Brain microvascular endothelial cell (primary cell): ENCODE measurements at regions not wholly inside any gene's neighbourhood (a gene's known extent, or its start where the extent isn't known, plus 50 kb on each side); places are given as distances from the start of the nearest gene placed in this dataset.

ENCODE experiments used
- DNase-seq: peaks from one replicate; pipeline ENCODE4 v3.0.0-alpha.2; 2020
- H3K27ac ChIP-seq: fragments of 250-450 bp; sonication (Bioruptor Pico); 2 replicates; pipeline ENCODE4 v1.5.1; 2020; ENCODE audit warnings: mild to moderate bottlenecking, moderate library complexity
- H3K27me3 ChIP-seq: fragments of 250-450 bp; sonication (Bioruptor Pico); replicated peaks from 2 replicates; pipeline ENCODE4 v1.5.1; 2020; ENCODE audit warnings: mild to moderate bottlenecking
- H3K36me3 ChIP-seq: fragments of 250-450 bp; sonication (Bioruptor Pico); replicated peaks from 2 replicates; pipeline ENCODE4 v1.5.1; 2020; ENCODE audit warnings: mild to moderate bottlenecking
- H3K4me3 ChIP-seq: 2 replicates; pipeline ENCODE4 v1.5.1; 2011; ENCODE audit warnings: low read depth, mild to moderate bottlenecking, control low read depth, low read length, moderate library complexity
- CTCF ChIP-seq: IDR thresholded peaks from 2 replicates; pipeline ENCODE4 v1.5.1; 2011; ENCODE audit warnings: low read depth, mild to moderate bottlenecking, moderate library complexity, low read length, control low read depth, inconsistent platforms; ENCODE audit errors: missing control alignments
- in situ Hi-C: cut with HindIII; loops from 2 replicates; pipeline ENCODE4 v1.10.0; 2017; ENCODE audit warnings: low sequenced_read_pairs, low pct_ligation_motif_present

- no peak for TF ChIP-seq CTCF
- in situ Hi-C loops = no loop called here
- no peak for DNase-seq
These were observed 52.2 kb upstream of the STEAP4 start for GRCh38 chr7:88358881-88359280.

GRCh38 chr7:88358526-88358838 is 51.8 kb upstream of the STEAP4 start:
- H3K27me3 ChIP-seq = no peaks in the 10 kb centered on the region
- no peak overlapping the region for H3K27ac ChIP-seq
- no peak overlapping the region for H3K4me3 ChIP-seq
- no peak for DNase-seq
- in situ Hi-C loops = no loop called here
- no peaks in the 10 kb centered on the region for H3K36me3 ChIP-seq
- no peak for TF ChIP-seq CTCF

More at GRCh38 chr7:88358881-88359280, 52.2 kb upstream of the STEAP4 start:
- no peak overlapping the region for H3K4me3 ChIP-seq
- H3K27ac ChIP-seq = no peak overlapping the region
- H3K27me3 ChIP-seq = no peaks in the 10 kb centered on the region
- no peaks in the 10 kb centered on the region for H3K36me3 ChIP-seq

- peak; percentile 5 for DNase-seq
- Histone ChIP-seq H3K4me3 (no peak overlapping the region), H3K27ac (no peak overlapping the region), H3K27me3 (no peaks in the 10 kb centered on the region), H3K36me3 (no peaks in the 10 kb centered on the region)
- peak; percentile 66 for TF ChIP-seq CTCF
- in situ Hi-C loops = no loop called here
These were observed 51.3 kb upstream of the STEAP4 start for GRCh38 chr7:88357781-88358525.

- Histone ChIP-seq H3K4me3 (no peak overlapping the region), H3K36me3 (no peaks in the 10 kb centered on the region), H3K27me3 (no peaks in the 10 kb centered on the region), H3K27ac (no peak overlapping the region)
- in situ Hi-C loops = no loop called here
- peak; percentile 10 for DNase-seq
- peak; percentile 62 for TF ChIP-seq CTCF
These were observed 50.6 kb upstream of the STEAP4 start for GRCh38 chr7:88357294-88357693.
